NCI-H82 (cell line): ENCODE measurements at regions not wholly inside any gene's neighbourhood (a gene's known extent, or its start where the extent isn't known, plus 50 kb on each side); places are given as distances from the start of the nearest gene placed in this dataset.

Experiments
- DNase-seq: peaks from one replicate; lab custom pipeline; 2025; lab: John Stamatoyannopoulos, UW

DNA sequence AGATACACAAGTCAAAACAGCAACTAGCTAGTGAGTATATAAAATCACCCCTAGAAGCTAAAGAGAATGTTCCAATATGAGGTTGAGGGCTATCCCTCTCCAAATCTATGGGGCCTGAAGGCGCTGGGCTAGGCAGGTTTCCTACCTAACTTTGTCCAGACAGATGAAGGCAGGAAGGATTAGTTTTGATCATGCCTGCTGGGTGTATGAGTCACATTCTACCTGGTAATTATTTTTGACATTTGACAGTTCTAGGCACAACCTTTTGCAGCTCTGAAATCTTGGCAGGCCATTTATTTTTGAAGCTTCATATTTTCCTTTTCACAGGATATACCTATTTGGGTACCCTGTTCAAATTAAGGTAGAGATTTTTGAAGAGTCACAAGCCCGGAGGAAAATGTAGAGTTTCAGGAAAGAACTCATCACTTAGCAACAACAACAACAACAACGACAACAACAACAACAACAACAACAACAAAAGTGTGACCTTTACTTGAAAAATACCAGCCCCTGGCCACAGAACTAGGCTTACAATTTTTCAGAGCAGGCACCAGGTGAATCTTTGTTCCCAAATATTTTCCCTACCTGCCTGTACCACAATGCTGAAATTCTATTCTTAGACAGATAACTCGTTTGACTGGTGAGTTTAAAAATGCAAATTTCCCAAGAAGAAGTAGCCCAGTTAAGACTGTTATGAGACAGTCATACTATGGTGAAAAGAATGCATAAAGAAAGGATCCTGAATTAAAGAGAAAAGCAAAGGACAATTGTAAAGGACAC lies 175.5 kb upstream of the TUT7 start:
- DNase-seq, result no peak

DNA sequence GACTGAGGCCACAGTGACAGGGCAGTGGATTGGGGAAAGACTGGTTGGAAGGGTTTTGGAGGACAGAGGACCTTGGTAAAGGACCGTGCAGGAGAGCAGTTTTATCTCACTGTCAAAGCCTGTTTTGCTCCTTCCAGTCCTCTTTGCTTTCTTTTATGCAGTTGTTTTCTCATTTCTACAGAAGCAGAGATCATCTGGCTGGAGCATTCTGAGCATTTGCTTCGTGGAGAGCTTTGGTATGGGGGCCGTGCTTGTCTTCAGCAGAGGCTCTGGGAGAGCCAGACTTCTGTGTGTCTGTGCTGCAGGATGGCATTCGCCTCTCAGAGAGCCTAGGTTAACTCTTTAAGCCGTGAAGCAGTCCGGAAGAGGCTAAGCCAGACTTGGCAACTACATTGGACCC lies 171.8 kb upstream of the TUT7 start:
- DNase-seq, result no peak

DNA sequence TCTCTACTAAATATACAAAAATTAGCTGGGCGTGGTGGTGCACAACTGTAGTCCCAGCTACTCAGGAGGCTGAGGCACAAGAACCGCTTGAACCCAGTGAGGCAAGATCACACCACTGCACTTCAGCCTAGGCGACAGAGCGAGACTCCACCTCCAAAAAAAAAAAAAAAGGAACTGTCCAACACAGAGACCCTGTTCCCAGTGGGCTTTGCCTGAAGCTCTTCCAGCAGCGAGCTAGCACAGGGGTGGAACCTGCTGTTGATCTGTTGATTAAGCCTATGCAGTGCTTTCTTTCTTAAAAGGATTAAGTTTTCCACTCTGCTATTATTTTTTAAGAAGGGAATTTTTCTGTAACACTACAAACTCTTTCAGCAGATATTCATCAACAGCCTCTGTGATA lies 171.0 kb upstream of the TUT7 start:
- DNase-seq, result no peak

DNA sequence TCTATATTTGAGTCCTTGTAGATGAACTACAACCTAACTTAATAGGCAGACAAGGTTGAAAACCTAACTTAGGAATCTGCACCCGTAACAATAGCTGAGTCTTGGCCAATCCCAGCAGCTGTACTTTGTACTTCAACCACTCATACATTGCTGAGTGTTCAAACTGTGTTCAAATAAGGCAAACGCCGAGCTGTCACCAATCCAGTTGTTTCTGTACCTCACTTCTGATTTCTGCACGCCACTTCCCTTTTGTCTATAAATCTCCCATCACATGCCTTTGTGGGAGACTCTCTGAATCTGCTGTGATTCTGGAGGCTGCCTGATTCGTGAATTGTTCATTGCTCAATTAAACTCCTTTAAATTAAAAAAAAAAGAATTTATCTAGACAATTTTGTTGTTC lies 167.8 kb upstream of the TUT7 start:
- DNase-seq, result no peak

GRCh38 chr9:86521322-86521721 lies 167.1 kb upstream of the TUT7 start:
- no peak for DNase-seq

DNA sequence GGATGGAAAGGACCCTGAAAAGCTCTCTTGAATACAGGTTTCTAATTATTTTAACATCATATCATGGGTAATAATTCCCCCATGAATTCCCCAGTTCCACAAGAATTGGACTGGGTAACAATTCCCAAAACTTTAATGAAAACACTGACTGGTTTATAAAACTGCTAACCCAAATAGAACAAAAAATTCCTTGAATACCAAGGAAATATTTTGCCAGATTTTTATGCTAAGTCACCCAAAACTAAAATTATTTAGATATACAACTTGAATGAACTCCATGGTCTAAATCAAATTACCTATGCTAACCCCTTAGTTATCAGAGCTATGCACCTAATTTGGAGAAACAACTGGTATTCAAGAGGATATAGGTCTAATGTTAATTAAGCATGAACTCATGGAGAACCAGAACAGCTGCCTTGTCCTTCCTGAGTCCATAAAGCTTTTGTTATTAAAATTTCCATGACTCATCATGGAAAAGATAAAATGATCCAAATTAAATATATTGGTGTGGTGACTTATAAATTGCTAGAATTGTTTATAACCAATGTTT lies 164.9 kb upstream of the TUT7 start:
- DNase-seq, result no peak

GRCh38 chr9:86517475-86517874 lies 163.3 kb upstream of the TUT7 start:
- no peak for DNase-seq

GRCh38 chr9:86516564-86516963 lies 162.4 kb upstream of the TUT7 start:
- DNase-seq, result no peak

GRCh38 chr9:86515221-86515620 lies 161.0 kb upstream of the TUT7 start:
- no peak for DNase-seq

DNA sequence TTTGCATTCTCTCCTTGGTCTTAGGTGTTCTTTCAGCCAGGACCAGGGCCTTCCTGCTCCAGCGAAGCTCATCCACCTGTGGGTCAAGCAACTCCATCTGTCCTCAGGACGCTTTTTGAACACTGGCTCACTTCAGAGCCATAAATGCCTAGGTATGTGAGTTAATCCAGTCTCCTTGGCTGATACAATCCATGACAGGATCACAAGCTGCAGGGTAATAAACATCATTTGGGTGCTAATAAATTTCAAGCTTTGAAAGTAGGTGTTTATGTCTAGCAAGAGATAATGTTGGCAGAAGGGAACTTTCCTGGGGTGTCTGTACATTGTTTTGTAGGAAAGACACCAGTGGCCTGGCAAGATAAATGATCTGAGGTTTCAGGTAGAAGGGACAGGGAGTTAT lies 159.2 kb upstream of the TUT7 start:
- no peak for DNase-seq

DNA sequence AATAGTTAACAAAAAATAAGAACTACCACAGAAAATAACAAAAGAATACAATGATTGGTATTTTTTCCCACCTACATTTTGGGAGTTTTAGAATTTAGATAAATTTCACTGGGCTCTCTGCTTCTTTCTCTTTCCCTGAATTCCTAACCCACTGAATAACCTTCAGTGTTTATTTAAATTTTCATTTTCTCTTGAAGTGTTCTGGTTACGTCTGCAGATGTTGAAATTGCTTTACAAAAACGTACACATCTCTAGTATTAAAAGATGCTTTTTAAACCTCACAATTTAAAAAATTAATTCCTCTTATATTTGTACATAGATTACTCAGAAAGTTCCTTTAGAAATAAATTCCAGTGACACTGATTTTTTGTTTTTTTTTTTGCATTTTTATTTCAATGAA lies 158.7 kb upstream of the TUT7 start:
- no peak for DNase-seq

- no peak for DNase-seq
Measured at GRCh38 chr9:86511614-86512360, 157.6 kb upstream of the TUT7 start.

DNA sequence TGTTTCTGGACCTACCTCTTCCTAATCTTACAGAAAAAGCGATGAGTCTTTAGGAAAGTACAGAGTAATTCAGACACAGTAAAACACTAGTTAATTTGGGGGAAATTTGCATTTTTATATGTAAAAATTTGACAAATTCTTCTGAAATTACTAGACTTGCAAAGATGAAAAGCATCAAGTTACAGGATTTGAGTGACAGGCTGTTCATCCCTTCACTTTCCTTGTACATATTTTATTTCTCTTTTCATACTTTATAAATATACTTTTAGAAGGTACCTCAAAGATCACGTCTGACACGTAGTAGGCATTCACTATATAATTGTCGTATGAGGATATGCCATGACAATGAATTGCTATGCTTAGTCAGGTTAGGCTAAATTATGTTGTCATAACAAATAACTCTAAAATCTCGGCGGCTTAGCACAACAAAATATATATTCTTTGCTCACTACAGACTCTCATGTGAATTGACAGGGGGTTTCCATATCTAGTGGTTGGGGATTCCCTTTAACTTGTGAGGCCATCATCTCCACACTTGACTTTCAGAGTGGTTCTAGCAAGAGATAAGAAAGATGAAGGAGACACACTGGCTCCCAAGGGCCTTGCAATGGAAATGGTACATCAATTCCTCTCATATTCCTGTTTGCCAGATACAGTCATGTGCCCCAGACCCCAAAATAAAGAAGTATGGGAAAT lies 154.1 kb upstream of the TUT7 start:
- DNase-seq, result no peak

- no peak for DNase-seq
Measured at GRCh38 chr9:86507212-86507630, 153.0 kb upstream of the TUT7 start.

- no peak for DNase-seq
Measured at GRCh38 chr9:86503942-86504341, 149.7 kb upstream of the TUT7 start.

GRCh38 chr9:86503314-86503713 lies 149.1 kb upstream of the TUT7 start:
- DNase-seq, result no peak

DNA sequence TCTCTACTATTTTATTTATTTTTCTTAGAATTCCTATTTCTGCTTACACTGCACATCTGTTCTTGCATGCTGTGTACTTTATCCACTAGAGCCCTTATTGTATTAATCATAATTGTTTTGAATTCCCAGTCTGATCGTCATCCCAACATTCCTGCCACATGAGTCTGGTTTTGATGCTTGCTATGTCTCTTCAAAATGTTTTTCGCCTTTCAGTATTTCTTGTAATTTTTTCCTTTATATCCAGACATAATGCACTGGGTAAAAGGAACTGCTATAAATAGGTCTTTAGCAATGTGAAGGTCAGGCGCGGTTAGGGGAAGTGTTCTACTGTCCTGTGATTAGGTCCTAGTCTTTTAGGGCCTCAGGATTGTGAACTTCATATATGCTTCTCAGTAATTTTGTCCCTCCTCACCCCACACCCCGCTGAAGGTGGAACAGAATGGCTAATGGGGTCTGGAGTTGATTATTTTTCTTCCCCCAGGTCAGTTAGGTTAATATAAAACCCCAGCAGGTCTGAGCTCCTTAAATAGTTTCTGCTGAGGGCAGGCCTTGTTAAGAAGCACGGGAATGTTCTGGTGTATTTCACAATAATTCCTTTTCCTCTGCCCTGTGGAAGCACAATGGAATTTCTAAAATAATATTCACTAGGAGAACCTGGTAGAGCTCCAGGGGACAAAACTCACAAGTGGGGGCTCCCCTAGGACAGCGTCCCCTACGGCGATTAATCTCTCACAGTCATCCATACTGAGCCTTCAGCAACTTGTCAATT lies 146.6 kb upstream of the TUT7 start:
- no peak for DNase-seq

- DNase-seq, result no peak
Measured at GRCh38 chr9:86500031-86500430, 145.8 kb upstream of the TUT7 start.

DNA sequence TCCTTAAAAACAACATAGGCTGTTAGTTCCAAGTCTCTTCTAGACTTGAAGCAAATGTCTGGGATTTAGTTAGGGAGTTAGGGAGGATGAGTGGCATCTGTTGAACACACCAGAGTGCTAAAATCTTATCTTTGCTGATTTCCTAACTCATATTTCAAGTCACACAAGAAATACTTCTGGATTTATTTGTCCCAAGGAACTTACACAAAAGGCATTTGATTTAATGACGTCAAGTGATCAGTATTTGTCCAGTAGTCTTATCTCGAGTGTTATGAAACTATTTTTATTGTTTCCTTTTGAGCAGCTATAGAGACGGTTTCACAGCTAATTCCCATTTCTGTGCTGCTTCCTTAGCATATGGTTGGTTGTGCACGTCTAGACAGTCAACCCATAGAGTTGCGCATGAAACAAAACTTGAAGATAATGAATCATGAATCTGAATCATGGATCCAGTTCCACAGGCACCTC lies 140.5 kb upstream of the TUT7 start:
- DNase-seq, result no peak

- DNase-seq, result no peak
Measured at GRCh38 chr9:86491468-86492266, 137.5 kb upstream of the TUT7 start.

DNA sequence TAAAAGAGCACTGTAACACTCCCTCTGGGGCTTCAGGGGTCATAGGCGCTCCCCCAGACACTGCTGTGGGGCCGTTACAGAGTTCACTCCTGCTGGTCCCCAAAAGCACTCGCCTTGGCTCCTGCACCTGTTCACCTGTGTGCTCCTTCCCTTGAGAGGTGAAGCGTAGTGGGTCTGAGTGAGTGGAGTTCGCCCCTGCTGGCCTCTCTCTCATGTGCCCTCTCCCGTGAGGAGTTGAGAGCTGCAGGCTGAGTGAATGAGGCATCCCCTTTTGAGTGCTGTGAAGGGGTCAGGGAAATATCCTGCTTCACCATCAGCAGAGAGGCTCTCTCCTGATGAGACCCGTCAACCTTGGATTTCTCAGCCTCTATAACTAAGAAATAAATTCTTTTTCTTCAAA lies 134.6 kb upstream of the TUT7 start:
- no peak for DNase-seq
